Stimulated activated naive CD8-positive, alpha-beta T cell treated with anti-CD3 and anti-CD28 coated beads, Interleukin-15, Interleukin-2, amounts not matched to agents 100 ng/mL and 50 ng/mL, for 24 hours (primary cell): ENCODE measurements at regions not wholly inside any gene's neighbourhood (a gene's known extent, or its start where the extent isn't known, plus 50 kb on each side); places are given as distances from the start of the nearest gene placed in this dataset.
"Not testable (repeated sequence)": the region's sequence is repeated elsewhere in the genome, so short reads cannot be mapped to it uniquely, and the experiment has no call there.

Experiments
- H3K27ac Mint-ChIP-seq: one replicate; pipeline ENCODE4 v1.8.0; 2021; ENCODE audit warnings: mild to moderate bottlenecking, mixed read lengths
- H3K27me3 Mint-ChIP-seq: one replicate; pipeline ENCODE4 v1.8.0; 2021; ENCODE audit warnings: mixed read lengths
- H3K36me3 Mint-ChIP-seq: one replicate; pipeline ENCODE4 v1.8.0; 2021; ENCODE audit warnings: low read depth, mixed read lengths
- H3K4me1 Mint-ChIP-seq: one replicate; pipeline ENCODE4 v1.8.0; 2021; ENCODE audit warnings: low read depth, mixed read lengths
- H3K4me3 Mint-ChIP-seq: one replicate; pipeline ENCODE4 v1.8.0; 2021; ENCODE audit warnings: mild to moderate bottlenecking, mixed read lengths
- H3K9me3 Mint-ChIP-seq: one replicate; pipeline ENCODE4 v1.8.0; 2021; ENCODE audit warnings: mixed read lengths

- no peak overlapping the region for H3K27ac Mint-ChIP-seq
- H3K27me3 Mint-ChIP-seq, result no peaks in the 10 kb centered on the region
- no peaks in the 10 kb centered on the region for H3K4me1 Mint-ChIP-seq
- H3K4me3 Mint-ChIP-seq, result no peak overlapping the region
- H3K9me3 Mint-ChIP-seq, result peaks cover 4% of the 10 kb centered on the region
- no peaks in the 10 kb centered on the region for H3K36me3 Mint-ChIP-seq
Measured at GRCh38 chr5:111643499-111643898, 113.5 kb downstream of the NREP start.

GRCh38 chr5:111641533-111642233, 115.3 kb downstream of the NREP start:
- no peaks in the 10 kb centered on the region for H3K36me3 Mint-ChIP-seq
- H3K4me3 Mint-ChIP-seq, result no peak overlapping the region
- no peaks in the 10 kb centered on the region for H3K4me1 Mint-ChIP-seq
- H3K27me3 Mint-ChIP-seq, result peaks cover 5% of the 10 kb centered on the region
- no peak overlapping the region for H3K27ac Mint-ChIP-seq
- H3K9me3 Mint-ChIP-seq, result peaks cover 12% of the 10 kb centered on the region

DNA sequence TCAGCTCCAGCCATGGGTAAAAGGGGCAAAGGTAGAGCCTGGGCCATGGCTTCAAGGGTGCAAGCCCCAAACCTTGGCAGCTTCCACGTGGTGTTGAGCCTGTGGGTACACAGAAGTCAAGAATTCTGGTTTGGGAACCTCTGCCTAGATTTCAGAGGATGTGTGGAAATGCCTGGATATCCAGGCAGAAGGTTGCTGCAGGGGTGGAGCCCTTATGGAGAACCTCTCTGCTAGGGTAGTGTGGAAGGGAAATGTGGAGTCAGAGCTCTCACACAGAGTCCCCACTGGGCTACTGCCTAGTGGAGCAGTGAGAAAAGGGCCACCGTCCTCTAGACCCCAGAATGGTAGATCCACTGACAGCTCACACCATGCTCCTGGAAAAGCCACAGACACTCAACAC, 117.1 kb downstream of the NREP start:
- Mint-ChIP-seq H3K4me3 (no peak overlapping the region), H3K4me1 (no peaks in the 10 kb centered on the region), H3K27ac (no peak overlapping the region), H3K27me3 (peaks cover 5% of the 10 kb centered on the region), H3K9me3 (peaks cover 12% of the 10 kb centered on the region), H3K36me3 (no peaks in the 10 kb centered on the region)

DNA sequence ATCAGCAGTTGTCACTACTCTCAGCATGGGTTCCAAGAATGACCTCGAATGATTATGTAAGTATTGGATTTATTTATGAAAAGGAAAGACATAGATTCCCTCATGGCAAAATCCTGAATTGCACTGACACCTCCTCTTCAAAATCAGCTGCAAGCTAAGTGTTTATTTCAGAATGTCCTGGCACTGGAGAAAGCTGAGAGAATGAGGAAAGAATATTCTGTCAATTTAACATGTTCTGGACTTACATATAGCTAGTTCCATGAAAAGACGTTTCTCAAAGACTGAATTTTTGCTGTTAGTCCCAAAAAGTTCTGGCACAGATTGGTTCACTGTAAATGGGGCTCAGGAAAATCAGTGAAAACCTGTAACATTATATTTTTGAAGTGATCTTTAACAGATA, 120.3 kb downstream of the NREP start:
- Mint-ChIP-seq H3K27me3 (peaks cover 5% of the 10 kb centered on the region), H3K4me3 (no peak overlapping the region), H3K4me1 (no peaks in the 10 kb centered on the region), H3K27ac (no peak overlapping the region), H3K9me3 (peaks cover 12% of the 10 kb centered on the region), H3K36me3 (no peaks in the 10 kb centered on the region)

GRCh38 chr5:111635916-111636570, 121.0 kb downstream of the NREP start:
- H3K4me1 Mint-ChIP-seq, result no peaks in the 10 kb centered on the region
- H3K27me3 Mint-ChIP-seq, result peaks cover 5% of the 10 kb centered on the region
- H3K36me3 Mint-ChIP-seq, result no peaks in the 10 kb centered on the region
- no peak overlapping the region for H3K4me3 Mint-ChIP-seq
- no peak overlapping the region for H3K27ac Mint-ChIP-seq
- H3K9me3 Mint-ChIP-seq, result peaks cover 12% of the 10 kb centered on the region

DNA sequence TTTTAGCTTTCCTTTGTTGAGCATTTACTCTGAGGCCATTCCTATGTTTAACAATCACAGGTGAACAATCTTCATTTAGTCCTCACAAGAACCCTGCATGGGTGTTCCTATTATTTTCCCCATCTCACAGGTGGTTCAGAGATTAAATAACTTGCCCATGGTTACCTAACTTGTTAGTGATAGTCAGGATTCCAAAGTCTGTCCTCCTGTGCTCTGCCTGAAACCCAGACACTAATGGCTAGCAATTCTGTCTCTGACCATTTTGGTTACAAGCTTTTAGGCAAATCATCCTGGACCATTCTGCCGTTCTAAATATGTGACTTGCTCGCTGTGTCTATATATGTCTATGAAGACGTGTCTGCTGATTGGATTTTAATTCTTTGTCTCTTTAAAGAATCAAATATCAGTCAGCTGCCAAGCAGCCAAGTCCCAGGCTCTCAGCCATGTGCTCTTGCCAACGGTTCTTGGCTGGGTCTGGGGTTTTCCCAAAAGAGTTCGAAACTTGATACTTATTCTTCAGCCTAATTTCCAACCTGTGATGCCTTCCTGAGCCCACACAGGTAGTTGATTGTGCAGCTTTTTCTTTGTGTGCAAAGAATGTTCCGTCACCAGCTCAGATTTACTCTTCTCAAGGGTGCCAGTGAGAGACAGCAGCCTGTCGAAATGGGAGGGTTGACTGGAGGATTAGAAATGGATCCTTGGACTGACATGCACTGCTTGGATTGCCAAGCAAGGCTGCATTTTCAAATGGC, 121.7 kb downstream of the NREP start:
- Mint-ChIP-seq H3K9me3 (peaks cover 12% of the 10 kb centered on the region), H3K36me3 (no peaks in the 10 kb centered on the region), H3K27me3 (peaks cover 5% of the 10 kb centered on the region), H3K4me3 (no peak overlapping the region), H3K4me1 (no peaks in the 10 kb centered on the region), H3K27ac (no peak overlapping the region)

DNA sequence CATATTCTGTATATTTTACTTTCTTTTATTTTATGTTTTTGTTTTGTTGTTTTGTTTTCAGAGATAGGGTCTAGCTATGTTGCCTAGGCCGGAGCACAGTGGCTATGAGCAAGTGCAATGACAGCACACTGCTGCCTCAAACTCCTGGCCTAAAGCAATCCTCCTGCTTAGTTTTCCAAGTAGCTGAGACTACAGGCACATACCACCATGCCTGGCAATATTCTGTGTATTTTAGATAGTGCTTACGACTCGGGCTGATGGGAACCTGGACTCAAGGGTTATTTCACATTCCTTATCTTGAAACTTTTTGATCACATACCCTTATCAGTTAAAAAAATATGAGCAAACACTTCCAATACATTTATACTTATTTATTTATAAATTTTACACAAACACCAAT, 119.0 kb upstream of the STARD4 start:
- Mint-ChIP-seq H3K36me3 (peaks cover 3% of the 10 kb centered on the region), H3K4me3 (no peak overlapping the region), H3K4me1 (peaks cover 15% of the 10 kb centered on the region), H3K27me3 (no peaks in the 10 kb centered on the region), H3K27ac (no peak overlapping the region), H3K9me3 (peaks cover 15% of the 10 kb centered on the region)

GRCh38 chr5:111628901-111629300, 116.6 kb upstream of the STARD4 start:
- no peak overlapping the region for H3K4me3 Mint-ChIP-seq
- peaks cover 18% of the 10 kb centered on the region for H3K4me1 Mint-ChIP-seq
- no peaks in the 10 kb centered on the region for H3K27me3 Mint-ChIP-seq
- peaks cover 7% of the 10 kb centered on the region for H3K36me3 Mint-ChIP-seq
- H3K9me3 Mint-ChIP-seq, result peaks cover 19% of the 10 kb centered on the region
- H3K27ac Mint-ChIP-seq, result peak overlapping the region; percentile 4

DNA sequence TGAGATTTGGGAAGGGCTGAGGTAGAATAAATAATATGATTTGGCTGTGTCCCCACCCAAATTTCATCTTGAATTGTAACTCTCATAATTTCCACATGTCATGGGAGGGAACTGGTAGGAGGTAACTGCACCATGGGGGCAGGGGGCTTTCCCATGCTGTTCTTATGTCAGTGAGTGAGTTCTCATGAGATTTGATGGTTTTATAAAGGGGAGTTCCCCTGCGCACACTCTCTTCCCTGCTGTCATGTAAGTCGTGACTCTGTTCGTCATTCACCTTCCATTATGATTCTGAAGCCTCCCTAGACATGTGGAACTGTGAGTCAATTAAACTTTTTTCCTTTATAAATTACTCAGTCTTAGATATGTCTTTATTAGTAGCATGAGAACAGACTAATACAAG, 115.5 kb upstream of the STARD4 start:
- Mint-ChIP-seq H3K27ac (peak overlapping the region; percentile 83), H3K36me3 (peaks cover 7% of the 10 kb centered on the region), H3K4me1 (peaks cover 18% of the 10 kb centered on the region), H3K27me3 (no peaks in the 10 kb centered on the region), H3K4me3 (no peak overlapping the region), H3K9me3 (peaks cover 19% of the 10 kb centered on the region)

- Mint-ChIP-seq H3K4me3 (no peak overlapping the region), H3K4me1 (peaks cover 18% of the 10 kb centered on the region)
Measured at GRCh38 chr5:111626473-111627148, 114.3 kb upstream of the STARD4 start.

GRCh38 chr5:111618623-111619271, 106.4 kb upstream of the STARD4 start:
- Mint-ChIP-seq H3K4me1 (no peaks in the 10 kb centered on the region), H3K4me3 (no peak overlapping the region), H3K36me3 (no peaks in the 10 kb centered on the region), H3K27me3 (peaks cover 8% of the 10 kb centered on the region), H3K27ac (no peak overlapping the region), H3K9me3 (no peaks in the 10 kb centered on the region)

More at GRCh38 chr5:111626473-111627148, 114.3 kb upstream of the STARD4 start:
- Mint-ChIP-seq H3K27ac (peak overlapping the region; percentile 0), H3K36me3 (peaks cover 7% of the 10 kb centered on the region), H3K9me3 (peaks cover 19% of the 10 kb centered on the region), H3K27me3 (peaks cover 3% of the 10 kb centered on the region)

- Mint-ChIP-seq H3K27me3 (peaks cover 4% of the 10 kb centered on the region), H3K4me1 (no peaks in the 10 kb centered on the region), H3K4me3 (no peak overlapping the region), H3K36me3 (no peaks in the 10 kb centered on the region), H3K27ac (no peak overlapping the region), H3K9me3 (peaks cover 8% of the 10 kb centered on the region)
Measured at GRCh38 chr5:111615054-111615453, 102.7 kb upstream of the STARD4 start.

DNA sequence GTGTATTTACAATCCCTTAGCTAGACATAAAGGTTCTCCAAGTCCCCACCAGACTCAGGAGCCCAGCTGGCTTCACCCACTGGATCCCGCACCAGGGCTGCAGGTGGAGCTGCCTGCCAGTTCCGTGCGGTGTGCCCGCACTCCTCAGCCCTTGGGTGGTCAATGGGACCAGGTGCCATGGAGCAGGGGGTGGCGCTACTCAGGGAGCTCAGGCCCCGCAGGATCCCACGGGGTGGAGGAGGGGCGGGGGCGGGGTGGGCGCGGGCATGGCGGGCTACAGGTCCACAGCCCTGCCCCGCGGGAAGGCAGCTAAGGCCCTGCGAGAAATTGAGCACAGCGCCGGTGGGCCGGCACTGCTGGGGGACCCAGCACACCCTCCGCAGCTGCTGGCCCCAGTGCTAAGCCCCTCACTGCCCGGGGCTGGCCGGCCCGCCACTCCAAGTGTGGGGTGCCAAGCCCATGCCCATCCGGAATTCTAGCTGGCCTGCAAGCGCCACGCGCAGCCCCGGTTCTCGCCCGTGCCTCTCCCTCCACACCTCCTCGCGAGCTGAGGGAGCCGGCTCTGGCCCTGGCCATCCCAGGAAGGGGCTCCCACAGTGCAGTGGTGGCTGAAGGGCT, 99.8 kb upstream of the STARD4 start:
- not testable (repeated sequence) for H3K4me1 Mint-ChIP-seq, H3K9me3 Mint-ChIP-seq, H3K4me3 Mint-ChIP-seq, H3K27me3 Mint-ChIP-seq, H3K27ac Mint-ChIP-seq, H3K36me3 Mint-ChIP-seq

DNA sequence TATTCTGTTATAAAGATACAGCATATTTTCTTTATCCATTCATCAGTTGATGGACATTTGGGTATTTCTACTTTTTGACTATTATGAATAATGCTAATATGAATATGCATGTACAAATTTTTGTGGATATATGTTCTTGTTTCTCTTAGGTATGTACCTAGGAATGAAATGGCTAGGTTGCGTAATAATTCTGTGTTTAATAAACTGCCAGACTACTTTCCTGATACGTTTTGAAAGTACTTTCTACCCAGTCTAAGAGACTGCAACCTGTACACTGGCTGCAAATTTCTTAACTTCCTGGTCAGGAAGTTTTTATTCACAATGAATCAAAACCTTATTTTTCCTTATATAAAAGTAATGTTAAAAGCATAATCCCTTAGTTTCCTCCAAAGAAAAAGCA, 93.9 kb upstream of the STARD4 start:
- Mint-ChIP-seq H3K9me3 (peaks cover 8% of the 10 kb centered on the region), H3K27ac (no peak overlapping the region), H3K4me1 (no peaks in the 10 kb centered on the region), H3K4me3 (no peak overlapping the region), H3K36me3 (no peaks in the 10 kb centered on the region), H3K27me3 (peaks cover 4% of the 10 kb centered on the region)
